Bronchial epithelial cell (primary cell): ENCODE measurements at regions not wholly inside any gene's neighbourhood (a gene's known extent, or its start where the extent isn't known, plus 50 kb on each side); places are given as distances from the start of the nearest gene placed in this dataset.
A peak's percentile ranks its signal among the peaks of the same experiment; 100 is the strongest.

Experiments used
- DNase-seq: peaks from one replicate; pipeline ENCODE4 v3.0.0-alpha.2; 2010; ENCODE audit warnings: low read depth
- FAIRE-seq: peaks from 2 replicates; lab custom pipeline; 2011; peaks lifted over from hg19 to GRCh38; lab: Jason Lieb, UNC
- H3K27me3 ChIP-seq: 2 replicates; pipeline ENCODE4 v1.5.1; 2011; ENCODE audit warnings: low read length; ENCODE audit not compliant: control insufficient read depth, insufficient read depth
- H3K36me3 ChIP-seq: 2 replicates; pipeline ENCODE4 v1.5.1; 2011; ENCODE audit warnings: low read length; ENCODE audit not compliant: control insufficient read depth, insufficient read depth
- H3K4me3 ChIP-seq: 2 replicates; pipeline ENCODE4 v1.5.1; 2011; ENCODE audit warnings: mild to moderate bottlenecking, low read depth, low read length, control low read depth
- TF ChIP-seq, protein P1 (sequence below): IDR thresholded peaks from 2 replicates; pipeline ENCODE4 v1.5.1; 2011; ENCODE audit warnings: mild to moderate bottlenecking, moderate library complexity, low read length, control low read depth, inconsistent platforms; ENCODE audit not compliant: insufficient read depth, severe bottlenecking

DNA sequence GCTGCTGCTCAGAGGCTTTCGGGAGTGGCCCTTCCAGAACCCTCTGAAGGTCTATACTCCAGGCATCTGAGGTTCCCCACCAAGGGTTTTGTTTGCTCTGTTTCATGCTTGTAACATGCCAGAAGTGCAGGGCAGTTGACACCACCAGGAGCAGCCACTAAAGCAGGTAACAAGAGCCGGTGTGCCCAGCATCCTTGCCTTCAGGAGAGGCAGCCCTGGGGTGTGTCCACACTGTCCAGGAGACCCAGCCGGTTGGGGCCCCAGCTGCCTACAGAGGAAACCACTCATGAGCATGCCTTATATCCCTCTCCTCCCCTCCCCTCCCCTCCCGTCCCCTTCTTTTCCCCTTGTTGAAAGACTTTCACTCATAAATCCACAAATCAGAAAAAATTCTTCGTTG lies 93.1 kb downstream of the CD8B2 start:
- no peak for DNase-seq

DNA sequence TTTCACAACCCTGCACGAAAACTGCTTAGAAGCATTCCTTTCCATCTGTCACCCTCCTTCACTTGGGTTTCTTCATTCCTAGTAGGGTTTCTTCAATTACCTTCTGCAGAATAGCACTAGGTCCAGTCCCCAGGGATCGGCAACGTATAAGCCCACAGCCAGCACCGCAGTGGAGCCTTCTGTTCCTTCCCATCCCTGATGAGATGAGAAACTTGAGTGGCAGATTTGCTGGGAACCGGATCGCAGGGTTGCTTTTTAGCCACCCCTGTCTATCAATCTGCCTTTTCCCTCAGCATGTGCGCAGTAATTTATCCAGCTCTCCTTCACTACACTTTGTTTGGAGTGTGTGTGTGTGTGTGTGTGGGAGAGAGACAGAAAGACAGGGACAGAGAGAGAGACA lies 94.2 kb downstream of the CD8B2 start:
- Histone ChIP-seq H3K36me3 (no peaks in the 10 kb centered on the region), H3K27me3 (peaks cover 4% of the 10 kb centered on the region), H3K4me3 (no peak overlapping the region)
- DNase-seq (no peak), FAIRE-seq (no peak)
- TF ChIP-seq, protein P1, sequence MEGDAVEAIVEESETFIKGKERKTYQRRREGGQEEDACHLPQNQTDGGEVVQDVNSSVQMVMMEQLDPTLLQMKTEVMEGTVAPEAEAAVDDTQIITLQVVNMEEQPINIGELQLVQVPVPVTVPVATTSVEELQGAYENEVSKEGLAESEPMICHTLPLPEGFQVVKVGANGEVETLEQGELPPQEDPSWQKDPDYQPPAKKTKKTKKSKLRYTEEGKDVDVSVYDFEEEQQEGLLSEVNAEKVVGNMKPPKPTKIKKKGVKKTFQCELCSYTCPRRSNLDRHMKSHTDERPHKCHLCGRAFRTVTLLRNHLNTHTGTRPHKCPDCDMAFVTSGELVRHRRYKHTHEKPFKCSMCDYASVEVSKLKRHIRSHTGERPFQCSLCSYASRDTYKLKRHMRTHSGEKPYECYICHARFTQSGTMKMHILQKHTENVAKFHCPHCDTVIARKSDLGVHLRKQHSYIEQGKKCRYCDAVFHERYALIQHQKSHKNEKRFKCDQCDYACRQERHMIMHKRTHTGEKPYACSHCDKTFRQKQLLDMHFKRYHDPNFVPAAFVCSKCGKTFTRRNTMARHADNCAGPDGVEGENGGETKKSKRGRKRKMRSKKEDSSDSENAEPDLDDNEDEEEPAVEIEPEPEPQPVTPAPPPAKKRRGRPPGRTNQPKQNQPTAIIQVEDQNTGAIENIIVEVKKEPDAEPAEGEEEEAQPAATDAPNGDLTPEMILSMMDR: no peak

More for the DNA sequence above, 93.1 kb downstream of the CD8B2 start:
- no peak for FAIRE-seq
- H3K27me3 ChIP-seq: peaks cover 4% of the 10 kb centered on the region
- no peak overlapping the region for H3K4me3 ChIP-seq
- H3K36me3 ChIP-seq: no peaks in the 10 kb centered on the region
- TF ChIP-seq, protein P1: no peak

DNA sequence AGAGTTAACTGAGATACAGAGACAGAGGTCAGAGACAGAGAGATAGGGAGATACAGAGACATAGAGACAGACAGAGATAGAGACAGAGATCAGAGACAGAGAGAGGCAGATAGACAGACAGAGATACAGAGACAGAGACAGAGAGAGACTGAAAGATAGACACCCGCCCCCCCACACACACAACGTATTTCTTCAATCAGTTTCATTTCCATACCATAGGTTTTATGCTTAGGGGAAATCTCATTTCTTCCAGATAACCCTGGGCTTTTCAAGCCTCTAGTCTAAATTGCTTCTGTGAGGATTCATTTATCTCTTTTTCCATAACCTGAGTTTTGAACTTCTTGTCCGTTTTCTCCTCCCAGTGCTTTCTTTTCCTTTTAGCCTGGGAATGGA lies 94.6 kb downstream of the CD8B2 start:
- no peak for FAIRE-seq
- peaks cover 4% of the 10 kb centered on the region for H3K27me3 ChIP-seq
- TF ChIP-seq, protein P1: no peak
- no peak for DNase-seq
- H3K36me3 ChIP-seq: no peaks in the 10 kb centered on the region
- H3K4me3 ChIP-seq: no peak overlapping the region

DNA sequence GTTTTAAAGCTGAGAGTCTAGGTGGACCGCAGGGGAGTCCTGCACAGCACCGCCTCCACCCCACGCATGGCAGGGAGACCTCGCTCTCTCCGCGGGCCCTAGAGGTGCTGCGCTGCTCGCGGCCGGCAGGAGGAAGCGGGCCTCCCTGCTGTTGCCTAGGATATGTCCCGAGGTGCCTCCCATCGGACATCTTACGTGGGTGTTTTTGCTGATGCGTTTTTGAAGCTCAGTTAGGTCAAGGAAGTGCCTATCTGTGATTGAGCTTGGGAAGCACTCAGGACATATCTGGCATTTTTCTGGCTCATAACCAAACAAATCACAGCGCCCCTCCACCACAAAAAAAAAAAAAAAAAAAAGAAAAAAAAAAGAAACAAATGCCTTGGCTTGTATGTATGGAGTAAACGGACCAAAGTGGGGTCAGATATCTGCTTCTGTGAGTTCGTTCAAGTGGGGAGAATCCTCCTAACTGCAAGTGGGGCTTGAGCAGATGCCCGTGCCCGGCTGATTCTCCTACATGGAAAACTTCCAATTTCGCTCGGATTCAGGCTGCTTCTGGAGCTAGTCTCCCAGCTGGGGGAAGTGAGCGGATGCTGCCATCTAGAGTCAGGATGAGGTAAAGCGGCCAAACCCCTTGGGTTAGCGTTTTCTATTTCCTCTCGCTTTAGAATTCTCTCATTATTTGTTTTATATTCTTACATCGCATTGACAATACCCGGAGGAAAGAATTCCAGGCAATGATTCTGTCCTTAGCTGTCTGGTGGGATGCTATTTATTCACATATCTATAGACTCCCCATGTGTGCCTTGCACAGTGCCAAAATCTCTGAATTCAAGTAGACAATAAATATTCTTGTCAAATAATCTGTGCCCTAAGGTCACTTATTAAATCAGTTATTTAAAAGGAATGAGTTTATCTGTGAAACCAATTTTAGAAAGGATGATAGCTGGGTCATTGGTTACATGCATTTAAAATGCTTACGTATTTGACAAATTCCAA lies 95.3 kb downstream of the CD8B2 start:
- DNase-seq (peak; percentile 61), FAIRE-seq (no peak)
- Histone ChIP-seq H3K4me3 (no peak overlapping the region), H3K27me3 (peaks cover 4% of the 10 kb centered on the region), H3K36me3 (no peaks in the 10 kb centered on the region)
- TF ChIP-seq, protein P1: peak; percentile 93

DNA sequence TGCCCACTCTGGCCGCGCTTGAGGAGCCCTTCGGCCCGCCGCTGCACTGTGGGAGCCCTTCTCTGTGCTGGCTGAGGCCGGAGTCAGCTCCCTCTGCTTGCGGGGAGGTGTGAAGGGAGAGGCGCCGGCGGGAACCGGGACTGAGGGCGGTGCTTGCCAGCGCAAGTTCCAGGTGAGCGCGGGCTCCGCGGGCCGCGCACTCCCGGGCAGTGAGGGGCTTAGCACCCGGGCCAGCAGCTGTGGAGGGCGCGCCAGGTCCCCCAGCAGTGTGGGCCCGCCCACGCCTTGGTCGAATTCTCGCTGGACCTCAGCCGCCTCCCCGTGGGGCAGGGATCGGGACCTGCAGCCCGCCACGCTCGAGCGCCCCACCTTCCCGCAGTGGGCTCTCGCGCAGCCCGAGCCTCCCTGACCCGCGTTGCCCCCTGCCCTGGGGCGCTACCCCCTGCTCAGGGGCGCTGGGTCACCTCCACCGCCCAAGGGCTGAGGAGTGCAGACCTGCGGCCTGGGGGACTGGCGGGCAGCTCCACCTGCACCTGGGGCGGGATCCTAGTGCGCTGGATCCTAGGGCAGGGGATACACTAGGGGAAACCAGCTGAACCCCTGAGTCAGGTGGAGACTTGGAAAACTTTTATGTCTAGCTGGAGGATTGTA lies 97.3 kb downstream of the CD8B2 start:
- H3K36me3 ChIP-seq: no peaks in the 10 kb centered on the region
- FAIRE-seq (no peak), DNase-seq (no peak)
- H3K27me3 ChIP-seq: peaks cover 4% of the 10 kb centered on the region
- no peak overlapping the region for H3K4me3 ChIP-seq
- TF ChIP-seq, protein P1: no peak
